GM19025 (cell line): ENCODE measurements at regions not wholly inside any gene's neighbourhood (a gene's known extent, or its start where the extent isn't known, plus 50 kb on each side); places are given as distances from the start of the nearest gene placed in this dataset.
A peak's percentile ranks its signal among the peaks of the same experiment; 100 is the strongest.

Experiments used
- ATAC-seq: cut with Tn5 transposase; IDR thresholded peaks from one replicate; pipeline ENCODE4 v1.9.1; 2021; ENCODE audit warnings: mild to moderate bottlenecking, low read depth, moderate library complexity; ENCODE audit not compliant: unreplicated experiment

- ATAC-seq: no peak
These were observed 219.8 kb downstream of the OR13H1 start for GRCh38 chrX:131763674-131764073.

- ATAC-seq: no peak
These were observed 220.3 kb downstream of the OR13H1 start for GRCh38 chrX:131764216-131764615.

GRCh38 chrX:131778269-131779218 lies 234.7 kb downstream of the OR13H1 start:
- no peak for ATAC-seq

- ATAC-seq: no peak
These were observed 235.4 kb downstream of the OR13H1 start for GRCh38 chrX:131779306-131779705.

- ATAC-seq: no peak
These were observed 235.9 kb downstream of the OR13H1 start for GRCh38 chrX:131779741-131780140.

GRCh38 chrX:131782646-131783045 lies 238.8 kb downstream of the OR13H1 start:
- no peak for ATAC-seq

- no peak for ATAC-seq
These were observed 239.4 kb upstream of the STK26 start for GRCh38 chrX:131783555-131784308.

GRCh38 chrX:131789664-131790063 lies 233.4 kb upstream of the STK26 start:
- ATAC-seq: peak; percentile 57

GRCh38 chrX:131791608-131792355 lies 231.3 kb upstream of the STK26 start:
- ATAC-seq: no peak

- ATAC-seq: no peak
These were observed 230.7 kb upstream of the STK26 start for GRCh38 chrX:131792356-131792749.

- ATAC-seq: no peak
These were observed 230.2 kb upstream of the STK26 start for GRCh38 chrX:131792789-131793462.

GRCh38 chrX:131795442-131796229 lies 227.5 kb upstream of the STK26 start:
- ATAC-seq: no peak

GRCh38 chrX:131801066-131801465 lies 222.0 kb upstream of the STK26 start:
- ATAC-seq: no peak

GRCh38 chrX:131801911-131802310 lies 221.2 kb upstream of the STK26 start:
- ATAC-seq: no peak

GRCh38 chrX:131802836-131803626 lies 220.1 kb upstream of the STK26 start:
- ATAC-seq: no peak

GRCh38 chrX:131812847-131813825 lies 210.0 kb upstream of the STK26 start:
- ATAC-seq: peak; percentile 96

- ATAC-seq: no peak
These were observed 206.5 kb upstream of the STK26 start for GRCh38 chrX:131816551-131817136.
